GM21526 (cell line): ENCODE measurements at regions not wholly inside any gene's neighbourhood (a gene's known extent, or its start where the extent isn't known, plus 50 kb on each side); places are given as distances from the start of the nearest gene placed in this dataset.
"Not testable (repeated sequence)": the region's sequence is repeated elsewhere in the genome, so short reads cannot be mapped to it uniquely, and the experiment has no call there.

Experiments
- ATAC-seq: cut with Tn5 transposase; IDR thresholded peaks from one replicate; pipeline ENCODE4 v1.9.1; 2021; ENCODE audit warnings: moderate library complexity; ENCODE audit not compliant: unreplicated experiment, low FRiP score

- not testable (repeated sequence) for ATAC-seq
Measured at GRCh38 chr9:66152406-66152805, 415.5 kb downstream of the FOXD4L4 start.

DNA sequence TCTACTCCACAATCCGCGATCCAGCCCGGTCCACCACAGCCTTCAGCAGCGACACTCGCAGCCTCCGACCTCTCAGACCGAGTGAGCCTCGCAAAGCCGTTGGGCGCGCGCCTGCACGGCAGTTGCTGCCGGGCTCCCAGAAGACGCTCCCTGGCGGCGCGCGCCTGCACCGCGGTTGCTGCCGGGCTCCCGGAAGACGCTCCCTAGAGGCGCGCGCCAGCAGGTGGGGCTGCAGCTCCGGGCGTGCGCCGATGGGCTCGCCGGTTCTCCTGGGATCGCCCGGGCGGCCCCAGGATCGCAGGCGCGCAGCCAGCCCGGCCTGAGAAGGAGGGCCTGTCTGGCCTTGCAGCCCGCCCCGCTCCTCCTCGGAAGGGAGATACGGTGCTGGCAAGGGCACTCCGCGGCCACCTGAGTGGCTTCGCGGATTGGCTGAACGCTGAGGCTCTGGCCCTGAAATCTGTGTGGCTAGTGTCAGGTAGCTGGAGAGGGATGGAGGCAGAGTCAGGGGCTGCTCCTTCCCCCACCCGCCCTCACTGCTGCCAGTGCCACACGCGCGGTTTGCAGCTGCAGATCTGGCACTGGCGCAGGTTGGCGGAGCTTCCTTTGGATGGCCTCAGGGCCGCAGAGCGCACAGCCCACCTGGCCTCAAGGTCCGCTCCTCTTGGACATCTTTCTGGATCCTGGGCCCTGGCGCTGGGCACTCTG is 416.2 kb downstream of the FOXD4L4 start:
- peak; percentile 100 for ATAC-seq

DNA sequence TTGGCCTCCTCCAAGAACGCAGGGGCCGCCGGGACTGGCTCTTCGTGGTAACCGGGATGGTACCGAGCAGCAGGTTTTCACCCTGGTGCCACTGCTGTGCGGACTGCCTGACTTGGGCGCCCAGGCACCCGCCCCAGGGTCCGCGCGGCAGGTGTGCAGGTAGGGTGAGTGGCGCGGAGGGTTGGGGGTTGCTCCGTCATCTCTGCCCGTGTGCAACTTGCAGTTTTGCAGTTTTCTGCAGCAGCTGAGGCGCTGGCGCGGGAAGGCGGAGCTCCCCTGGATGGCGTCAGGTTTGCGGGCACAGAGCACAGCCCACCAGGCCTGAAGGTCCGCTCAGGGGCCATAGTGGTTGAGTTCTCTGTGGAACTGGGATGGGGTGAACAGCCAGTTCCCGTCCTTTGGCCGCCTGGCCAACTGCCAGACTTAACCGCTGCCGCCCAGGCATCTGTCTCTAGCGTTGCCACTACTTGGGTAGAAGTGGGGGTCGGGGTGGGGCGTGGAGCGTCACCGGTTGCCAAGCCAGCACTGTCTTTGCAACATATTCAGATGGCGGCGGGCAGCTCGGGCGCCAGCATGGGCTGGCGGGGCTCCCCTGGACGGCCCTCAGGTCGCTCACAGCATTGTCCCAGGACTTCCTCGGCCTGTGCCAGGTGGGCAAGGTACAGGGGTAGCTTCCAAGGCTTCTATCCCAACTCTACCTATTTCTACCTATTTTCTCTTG is 417.2 kb downstream of the FOXD4L4 start:
- ATAC-seq: not testable (repeated sequence)

DNA sequence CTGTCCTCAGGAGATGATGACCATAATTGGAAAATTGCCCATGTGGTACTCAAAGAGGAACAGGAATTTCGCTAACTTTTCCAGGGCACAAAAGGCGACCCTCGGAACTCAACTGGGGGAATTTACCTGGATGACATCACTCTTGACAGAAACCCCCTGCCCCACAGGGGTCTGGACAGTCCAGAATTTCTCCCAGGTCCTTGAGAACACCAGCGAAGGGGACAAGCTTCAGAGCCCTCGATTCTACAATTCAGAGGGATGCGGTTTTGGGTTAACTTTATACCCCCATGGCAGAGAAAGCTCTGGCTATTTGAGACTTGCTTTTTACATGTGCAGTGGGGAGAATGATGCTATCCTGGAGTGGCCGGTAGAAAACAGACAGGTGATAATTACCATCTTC is 445.4 kb downstream of the FOXD4L4 start:
- not testable (repeated sequence) for ATAC-seq

DNA sequence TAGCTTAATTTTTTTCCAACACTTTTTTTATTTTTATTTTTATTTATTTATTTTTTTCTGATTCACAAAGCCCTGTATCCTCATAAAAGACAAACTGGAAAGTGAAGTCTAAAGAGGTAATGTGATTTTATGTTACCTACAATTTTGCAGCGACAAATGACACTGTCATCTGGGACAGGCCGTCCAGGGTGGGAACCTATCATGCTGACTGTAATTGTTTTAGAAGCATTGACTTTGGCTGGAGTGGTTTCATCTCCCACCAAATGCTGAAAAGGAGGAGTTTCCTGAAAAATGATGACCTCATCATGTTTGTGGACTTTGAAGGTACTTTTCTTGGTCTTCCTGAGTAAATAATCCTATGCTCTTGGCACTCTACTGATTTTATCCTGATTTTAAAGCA is 446.7 kb downstream of the FOXD4L4 start:
- ATAC-seq: not testable (repeated sequence)

DNA sequence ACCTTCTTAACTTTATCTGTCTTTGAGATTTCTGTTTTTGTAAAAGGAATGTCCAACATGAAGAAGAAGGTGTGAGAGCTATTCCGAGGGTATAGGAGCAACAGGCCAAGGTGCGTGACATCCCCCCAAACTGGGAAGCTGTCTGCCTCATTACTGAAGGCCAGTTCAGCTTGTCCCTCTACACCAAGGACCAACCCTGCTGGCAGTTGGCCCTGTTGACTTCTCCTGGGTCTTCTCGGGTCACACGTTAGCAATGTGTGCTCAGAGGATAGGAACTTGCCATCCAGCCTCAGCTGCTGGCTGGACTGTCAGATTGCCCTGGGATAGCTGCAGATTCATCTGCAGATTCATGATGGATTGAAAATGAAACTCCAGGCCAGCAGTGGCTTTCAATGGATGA is 460.3 kb downstream of the FOXD4L4 start:
- not testable (repeated sequence) for ATAC-seq

- not testable (repeated sequence) for ATAC-seq
Measured at GRCh38 chr9:66198421-66198820, 461.5 kb downstream of the FOXD4L4 start.

- ATAC-seq: peak; percentile 80
Measured at GRCh38 chr9:66206617-66207016, 469.7 kb downstream of the FOXD4L4 start.

DNA sequence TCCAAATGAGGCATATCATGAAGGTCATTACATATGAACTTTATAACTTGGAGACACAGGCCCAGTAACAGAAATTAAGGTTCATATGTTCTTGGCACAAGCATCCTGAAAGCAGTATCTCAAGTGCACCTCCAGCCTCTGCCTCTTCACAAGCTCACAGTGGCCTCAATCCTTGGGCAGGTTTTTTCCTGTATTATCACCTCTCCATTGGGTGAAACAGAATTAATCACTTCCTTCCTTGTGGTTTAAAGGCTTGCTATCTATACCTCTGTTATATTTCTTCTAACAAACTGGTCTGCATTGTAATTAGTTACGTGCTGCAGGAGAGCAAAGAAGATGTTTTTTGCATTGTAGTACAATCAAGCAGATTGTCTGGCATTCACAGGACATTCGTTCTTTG is 471.0 kb downstream of the FOXD4L4 start:
- not testable (repeated sequence) for ATAC-seq

GRCh38 chr9:66244763-66245162 is 507.8 kb downstream of the FOXD4L4 start:
- not testable (repeated sequence) for ATAC-seq

DNA sequence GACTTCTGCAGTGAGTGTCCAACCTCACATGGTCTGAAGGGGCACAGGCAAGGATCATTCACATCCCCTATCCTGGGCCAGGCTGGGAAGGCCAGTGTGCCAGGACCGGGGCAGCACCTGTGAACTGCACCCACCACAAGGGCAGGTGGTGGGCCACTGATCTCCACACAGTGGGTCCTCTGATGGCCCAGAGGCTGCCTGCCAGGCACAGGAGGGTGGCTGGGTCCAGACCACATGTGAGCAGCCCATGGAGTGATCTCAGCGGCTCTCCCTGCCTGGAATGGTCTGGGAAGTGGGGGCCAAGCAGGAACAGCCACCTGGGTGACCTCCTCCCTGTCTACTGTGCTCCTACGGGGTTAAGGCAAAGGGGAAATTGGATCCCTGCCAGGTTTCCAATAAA is 508.5 kb downstream of the FOXD4L4 start:
- ATAC-seq: not testable (repeated sequence)

DNA sequence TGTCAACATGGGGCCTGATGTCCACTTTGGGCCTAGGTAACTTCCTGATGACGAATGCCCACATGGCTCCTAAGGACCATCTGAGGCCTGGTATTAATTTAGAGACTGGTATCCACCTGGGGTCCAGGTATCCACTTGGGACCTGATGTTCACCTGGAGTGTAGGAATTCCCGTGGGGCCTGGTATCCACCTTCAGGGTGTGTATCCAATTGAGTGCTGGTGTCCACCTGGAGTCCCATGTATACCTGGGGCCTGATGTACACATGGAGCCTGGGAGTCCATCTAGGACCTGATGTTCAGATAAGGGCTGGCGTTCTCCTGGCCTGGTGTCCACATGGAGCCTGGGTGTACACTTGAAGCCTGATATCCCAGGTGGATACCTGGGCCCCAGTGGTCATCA is 520.6 kb downstream of the FOXD4L4 start:
- not testable (repeated sequence) for ATAC-seq

GRCh38 chr9:66261576-66261975 is 524.6 kb downstream of the FOXD4L4 start:
- ATAC-seq: not testable (repeated sequence)

DNA sequence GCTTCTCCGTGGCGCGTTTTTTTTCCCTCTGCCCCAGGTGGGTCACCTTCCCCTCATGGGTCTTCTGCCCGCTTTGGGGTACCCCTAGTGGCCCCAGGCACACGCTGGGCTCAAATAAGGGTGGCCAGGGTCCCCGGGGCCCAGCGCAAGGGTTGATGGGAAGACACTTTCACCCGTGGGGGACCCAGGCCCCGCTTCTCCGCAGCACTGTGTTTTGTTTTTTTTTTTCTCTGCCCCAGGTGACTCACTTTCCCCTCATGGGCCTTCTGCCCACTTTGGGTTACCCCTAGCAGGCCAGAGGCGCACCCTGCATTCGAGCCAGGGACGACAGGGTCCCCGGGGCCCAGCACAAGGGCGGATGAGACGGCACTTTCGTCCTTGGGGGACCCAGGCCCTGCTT is 526.7 kb downstream of the FOXD4L4 start:
- not testable (repeated sequence) for ATAC-seq

DNA sequence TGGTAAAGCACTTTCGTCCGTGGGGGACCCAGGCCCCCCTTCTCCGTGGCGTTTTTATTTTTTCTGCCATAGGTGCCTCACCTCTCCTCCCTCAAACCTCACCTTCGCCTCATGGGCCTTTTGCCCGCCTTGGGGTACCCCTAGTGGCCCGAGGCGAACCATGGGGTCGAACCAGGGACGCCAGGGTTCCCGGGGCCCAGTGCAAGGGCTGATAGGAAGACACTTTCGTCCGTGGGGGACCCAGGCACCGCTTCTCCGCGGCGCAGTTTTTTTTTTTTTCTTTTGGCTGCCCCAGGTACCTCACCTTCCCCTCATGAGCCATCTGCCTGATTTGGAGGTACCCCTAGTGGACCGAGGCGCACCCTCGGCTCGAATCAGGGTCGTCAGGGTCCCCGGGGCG is 527.8 kb downstream of the FOXD4L4 start:
- not testable (repeated sequence) for ATAC-seq

GRCh38 chr9:66266202-66266601 is 529.3 kb downstream of the FOXD4L4 start:
- ATAC-seq: not testable (repeated sequence)

- ATAC-seq: not testable (repeated sequence)
Measured at GRCh38 chr9:66266856-66267430, 530.0 kb downstream of the FOXD4L4 start.

GRCh38 chr9:66267684-66268083 is 530.7 kb downstream of the FOXD4L4 start:
- ATAC-seq: not testable (repeated sequence)

DNA sequence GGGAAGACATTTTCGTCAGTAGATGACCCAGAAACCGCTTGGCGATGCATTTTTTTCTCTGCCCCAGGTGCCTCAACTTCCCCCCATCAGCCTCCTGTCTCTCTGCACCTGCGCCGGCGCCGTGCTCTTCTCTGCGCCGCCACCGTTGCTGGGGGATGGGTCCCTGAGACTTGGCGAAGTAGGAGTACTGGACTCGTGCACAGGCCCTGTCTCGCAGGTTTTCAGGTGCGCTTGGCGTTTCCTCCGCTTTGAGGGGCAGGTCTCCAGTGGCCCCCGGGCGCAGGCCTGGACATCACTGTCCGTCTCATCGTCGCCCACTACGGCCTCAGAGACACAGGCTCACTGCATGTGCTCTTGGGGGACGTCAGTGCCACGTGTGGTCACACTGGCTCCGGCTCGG is 532.1 kb downstream of the FOXD4L4 start:
- not testable (repeated sequence) for ATAC-seq

DNA sequence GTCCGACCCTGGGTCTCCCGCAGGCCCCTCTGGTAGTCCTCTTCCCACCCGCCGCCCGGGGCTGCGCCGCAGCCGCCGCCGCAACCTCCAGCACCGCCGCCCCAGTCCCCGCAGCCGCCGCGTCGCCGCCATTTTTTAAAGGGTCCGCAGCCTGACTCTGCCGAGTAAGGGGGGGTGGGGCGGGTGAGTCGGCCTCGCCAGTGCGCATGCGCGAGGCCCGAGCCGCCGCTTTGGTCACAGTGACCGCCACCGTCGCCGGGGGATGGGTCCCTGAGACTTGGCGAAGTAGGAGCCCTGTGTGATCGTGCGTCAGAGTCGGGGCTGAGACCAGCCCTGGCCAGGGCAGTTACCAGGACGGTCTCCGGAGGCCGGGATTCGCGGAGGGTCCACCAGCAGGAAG is 532.8 kb downstream of the FOXD4L4 start:
- not testable (repeated sequence) for ATAC-seq

DNA sequence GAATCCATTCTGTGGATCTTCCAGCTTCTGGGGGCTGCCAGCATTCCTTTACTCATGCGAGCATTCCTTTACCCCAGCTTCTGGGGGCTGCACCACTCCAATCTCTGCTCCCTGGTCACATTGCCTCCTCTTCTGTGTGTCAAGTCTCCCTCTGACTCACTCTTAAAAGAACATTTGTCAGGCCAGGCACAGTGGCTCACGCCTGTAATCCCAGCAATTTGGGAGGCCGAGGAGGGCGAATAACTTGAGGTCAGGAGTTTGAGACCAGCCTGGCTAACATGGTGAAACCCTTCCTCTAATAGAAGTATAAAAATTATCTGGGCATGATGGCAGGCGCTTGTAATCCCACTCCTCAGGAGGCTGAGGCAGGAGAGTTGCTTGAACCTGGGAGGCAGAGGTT is 541.9 kb downstream of the FOXD4L4 start:
- not testable (repeated sequence) for ATAC-seq
